GM12878 (cell line): ENCODE measurements at regions not wholly inside any gene's neighbourhood (a gene's known extent, or its start where the extent isn't known, plus 50 kb on each side); places are given as distances from the start of the nearest gene placed in this dataset.

Experiments
- ATAC-seq: fragments of 200-7000 bp; cut with Tn5 transposase; 3 replicates; pipeline ENCODE4 v1.9.1; 2020; ENCODE audit warnings: mild to moderate bottlenecking, moderate library complexity
- BruUV-seq: library from RNA; stranded (reverse); fragments of 400-500 nt; replicated peaks from 2 replicates; lab custom pipeline; 2021; lab: Mats Ljungman, UMichigan
- CTCF ChIA-PET: fragments of 300-600 bp; sonication (Branson Sonifier 250); formaldehyde crosslinking; extraction: SDS; loops from one replicate; lab custom pipeline; 2021; ENCODE audit warnings: inconsistent platforms; lab: Yijun Ruan, JAX
- POLR2A ChIA-PET: fragments of 350-600 bp; formaldehyde crosslinking; extraction: SDS; loops from one replicate; lab custom pipeline; 2021; ENCODE audit warnings: inconsistent platforms; lab: Charles Lee
- RAD21 ChIA-PET: fragments of 300-600 bp; sonication (Branson Sonifier 250); formaldehyde crosslinking; loops from one replicate; lab custom pipeline; 2023; ENCODE audit warnings: antibody characterized with exemption; ENCODE audit not compliant: unreplicated experiment; lab: Charles Lee
- SMC1A ChIA-PET: fragments of 300-600 bp; sonication (Branson Sonifier 250); formaldehyde crosslinking; loops from one replicate; lab custom pipeline; 2023; ENCODE audit not compliant: unreplicated experiment, uncharacterized antibody; lab: Charles Lee
- DNase-seq: peaks from one replicate; pipeline ENCODE4 v3.0.0-alpha.2; 2011; ENCODE audit warnings: low read depth, low spot score
- FAIRE-seq: peaks from 3 replicates; lab custom pipeline; 2011; peaks lifted over from hg19 to GRCh38; lab: Jason Lieb, UNC
- H2AFZ ChIP-seq: 2 replicates; pipeline ENCODE4 v1.6.0; 2011; ENCODE audit warnings: low read depth, low read length, control low read depth; ENCODE audit not compliant: control insufficient read depth
- H3K27ac ChIP-seq: 2 replicates; pipeline ENCODE4 v1.5.1; 2011; ENCODE audit warnings: control low read depth; ENCODE audit not compliant: control insufficient read depth, insufficient read depth
- H3K27me3 ChIP-seq, 2 experiments: replicated peaks in 1 of 2; 2 replicates each; pipeline versions ENCODE4 v1.6.0 to v1.6.1; 2011; ENCODE audit warnings: low read length in 1 of 2; ENCODE audit not compliant: control insufficient read depth in 2 of 2, insufficient read depth in 2 of 2
- H3K36me3 ChIP-seq, 2 experiments: 2 replicates each; pipeline ENCODE4 v1.5.1; 2011; ENCODE audit warnings: low read length in 1 of 2; ENCODE audit not compliant: control insufficient read depth in 2 of 2, insufficient read depth in 2 of 2
- H3K4me1 ChIP-seq: 2 replicates; pipeline ENCODE4 v1.6.1; 2011; ENCODE audit warnings: mild to moderate bottlenecking, low read length, moderate library complexity, mixed read lengths; ENCODE audit not compliant: control insufficient read depth, insufficient read depth
- H3K4me2 ChIP-seq: 2 replicates; pipeline ENCODE4 v1.6.0; 2011; ENCODE audit warnings: control low read depth; ENCODE audit not compliant: control insufficient read depth, insufficient read depth
- H3K4me3 ChIP-seq: fragments of 200-600 bp; sonication (generic); 2 replicates; pipeline ENCODE4 v1.5.1; 2016
- H3K79me2 ChIP-seq: 2 replicates; pipeline ENCODE4 v1.6.0; 2011; ENCODE audit warnings: low read length; ENCODE audit not compliant: control insufficient read depth, insufficient read depth
- H3K9ac ChIP-seq: 2 replicates; pipeline ENCODE4 v1.8.0; 2011; ENCODE audit warnings: low read length, control low read depth, mixed read lengths; ENCODE audit not compliant: control insufficient read depth, insufficient read depth
- H3K9me3 ChIP-seq: replicated peaks from 3 replicates; pipeline ENCODE4 v1.5.1; 2011; ENCODE audit warnings: mild to moderate bottlenecking, low read length; ENCODE audit not compliant: control insufficient read depth, insufficient read depth
- H4K20me1 ChIP-seq: 2 replicates; pipeline ENCODE4 v1.6.0; 2011; ENCODE audit not compliant: control insufficient read depth, insufficient read depth
- CEBPZ ChIP-seq: fragments of 150-350 bp; IDR thresholded peaks from 2 replicates; pipeline ENCODE4 v1.6.1; 2016; ENCODE audit warnings: low read depth, low read length
- CREM ChIP-seq: IDR thresholded peaks from 2 replicates; pipeline ENCODE4 v1.6.1; 2014; ENCODE audit warnings: antibody characterized with exemption, low read depth
- PRDM15 ChIP-seq: fragments of 450-650 bp; formaldehyde crosslinking; IDR thresholded peaks from 2 replicates; pipeline ENCODE4 v1.4.0; 2020; ENCODE audit warnings: mild to moderate bottlenecking, moderate library complexity
- RAD21 ChIP-seq: IDR thresholded peaks from 2 replicates; pipeline ENCODE4 v1.6.1; 2011; ENCODE audit warnings: mild to moderate bottlenecking, low read depth, low read length, moderate library complexity; ENCODE audit not compliant: insufficient read depth
- SP1 ChIP-seq: IDR thresholded peaks from one replicate; pipeline ENCODE4 v1.6.1; 2011; ENCODE audit warnings: low read depth, low read length
- YBX1 ChIP-seq: fragments of 450-650 bp; IDR thresholded peaks from 2 replicates; pipeline ENCODE4 v1.6.1; 2016; ENCODE audit warnings: antibody characterized with exemption
- ZBTB4 ChIP-seq: fragments of 450-650 bp; formaldehyde crosslinking; IDR thresholded peaks from 2 replicates; pipeline ENCODE4 v1.4.0; 2022; ENCODE audit warnings: mild to moderate bottlenecking, moderate library complexity
- WGBS: methylation state at CpG from one replicate; pipeline ENCODE4 v1.1.6; 2016; ENCODE audit warnings: low lambda C conversion rate; ENCODE audit not compliant: insufficient replicate concordance, insufficient coverage; ENCODE audit errors: missing lambda C conversion rate; 5-methylcytosine and 5-hydroxymethylcytosine counted together
- in situ Hi-C: fragments of 300-500 bp; cut with MboI; formaldehyde crosslinking; loops from 9 replicates; pipeline ENCODE4 v1.14.3; 2018; ENCODE audit warnings: mixed read lengths
- intact Hi-C: fragments of 100-400 bp; cut with micrococcal nuclease; formaldehyde crosslinking; loops from one replicate; pipeline ENCODE4 v1.14.2; 2022; ENCODE audit not compliant: unreplicated experiment
- TF ChIP-seq, protein P1 (sequence below): IDR thresholded peaks from 2 replicates; pipeline ENCODE4 v1.6.1; 2012; ENCODE audit warnings: low read length, inconsistent platforms
- TF ChIP-seq, protein P2 (sequence below): fragments of 450-650 bp; IDR thresholded peaks from 2 replicates; pipeline ENCODE4 v1.6.1; 2016; ENCODE audit warnings: mild to moderate bottlenecking

- H3K4me3 ChIP-seq: no peak overlapping the region
- no peaks in the 10 kb centered on the region for H4K20me1 ChIP-seq
- ChIA-PET SMC1A (no interaction called here), POLR2A (no interaction called here), RAD21 (no interaction called here), CTCF (no interaction called here)
- no peaks in the 10 kb centered on the region for H3K36me3 ChIP-seq
- no TSS peak for BruUV-seq
- no peaks in the 10 kb centered on the region for H3K27me3 ChIP-seq
- H3K4me1 ChIP-seq: no peaks in the 10 kb centered on the region
- DNase-seq: no peak
- intact Hi-C loops (no loop called here), in situ Hi-C loops (no loop called here)
- FAIRE-seq: no peak
- H3K9ac ChIP-seq: no peak overlapping the region
- WGBS: 0% methylated on average over 2 of the region's 2 CpGs
- H2AFZ ChIP-seq: no peak overlapping the region
- H3K4me2 ChIP-seq: no peak overlapping the region
- no peak for ATAC-seq
- no peaks in the 10 kb centered on the region for H3K79me2 ChIP-seq
- no peak overlapping the region for H3K27ac ChIP-seq
- no peaks in the 10 kb centered on the region for H3K9me3 ChIP-seq
- TF ChIP-seq PRDM15 (CRISPR knock-in tag) (no peak), RAD21 (no peak), CEBPZ (no peak), ZBTB4 (CRISPR knock-in tag) (no peak), YBX1 (no peak), CREM (no peak), SP1 (no peak)
- TF ChIP-seq, protein P1, sequence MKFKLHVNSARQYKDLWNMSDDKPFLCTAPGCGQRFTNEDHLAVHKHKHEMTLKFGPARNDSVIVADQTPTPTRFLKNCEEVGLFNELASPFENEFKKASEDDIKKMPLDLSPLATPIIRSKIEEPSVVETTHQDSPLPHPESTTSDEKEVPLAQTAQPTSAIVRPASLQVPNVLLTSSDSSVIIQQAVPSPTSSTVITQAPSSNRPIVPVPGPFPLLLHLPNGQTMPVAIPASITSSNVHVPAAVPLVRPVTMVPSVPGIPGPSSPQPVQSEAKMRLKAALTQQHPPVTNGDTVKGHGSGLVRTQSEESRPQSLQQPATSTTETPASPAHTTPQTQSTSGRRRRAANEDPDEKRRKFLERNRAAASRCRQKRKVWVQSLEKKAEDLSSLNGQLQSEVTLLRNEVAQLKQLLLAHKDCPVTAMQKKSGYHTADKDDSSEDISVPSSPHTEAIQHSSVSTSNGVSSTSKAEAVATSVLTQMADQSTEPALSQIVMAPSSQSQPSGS: no peak
- TF ChIP-seq, protein P2, sequence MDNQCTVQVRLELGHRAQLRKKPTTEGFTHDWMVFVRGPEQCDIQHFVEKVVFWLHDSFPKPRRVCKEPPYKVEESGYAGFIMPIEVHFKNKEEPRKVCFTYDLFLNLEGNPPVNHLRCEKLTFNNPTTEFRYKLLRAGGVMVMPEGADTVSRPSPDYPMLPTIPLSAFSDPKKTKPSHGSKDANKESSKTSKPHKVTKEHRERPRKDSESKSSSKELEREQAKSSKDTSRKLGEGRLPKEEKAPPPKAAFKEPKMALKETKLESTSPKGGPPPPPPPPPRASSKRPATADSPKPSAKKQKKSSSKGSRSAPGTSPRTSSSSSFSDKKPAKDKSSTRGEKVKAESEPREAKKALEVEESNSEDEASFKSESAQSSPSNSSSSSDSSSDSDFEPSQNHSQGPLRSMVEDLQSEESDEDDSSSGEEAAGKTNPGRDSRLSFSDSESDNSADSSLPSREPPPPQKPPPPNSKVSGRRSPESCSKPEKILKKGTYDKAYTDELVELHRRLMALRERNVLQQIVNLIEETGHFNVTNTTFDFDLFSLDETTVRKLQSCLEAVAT: no peak
These were observed 62.6 kb downstream of the IRX5 start for GRCh38 chr16:54993106-54993895.
